ENCODE measurements at regions not wholly inside any gene's neighbourhood (a gene's known extent, or its start where the extent isn't known, plus 50 kb on each side); places are given as distances from the start of the nearest gene placed in this dataset.
A peak's percentile ranks its signal among the peaks of the same experiment; 100 is the strongest.

DNA sequence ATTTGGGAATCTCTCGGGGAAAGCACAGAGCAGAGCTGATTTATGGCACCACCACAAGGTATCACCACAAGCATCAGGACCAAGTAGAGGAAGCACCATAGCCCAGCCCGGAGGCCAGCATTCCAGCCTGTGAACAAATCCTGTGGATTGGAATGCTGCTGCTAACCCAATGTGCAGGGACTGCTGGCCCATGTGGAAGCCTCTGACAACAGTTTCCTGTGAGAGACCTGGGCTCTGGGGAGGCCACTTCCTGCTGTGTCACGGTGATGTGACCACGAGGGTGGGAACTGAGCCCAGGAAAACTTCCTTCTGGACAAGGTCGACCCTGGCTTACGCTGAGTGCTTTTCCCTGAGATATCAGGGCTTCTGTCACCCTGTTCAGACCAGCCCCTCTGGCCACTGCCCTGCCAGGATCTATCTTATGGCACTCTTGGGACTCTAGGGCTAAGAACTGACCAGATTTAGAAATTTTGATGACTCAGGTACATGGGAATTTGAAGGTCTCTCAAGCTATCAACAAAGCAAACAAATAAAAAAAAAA lies 88.3 kb upstream of the NGF start:
- Histone ChIP-seq H3K27me3 (ENCODE audit: control insufficient read depth, insufficient read depth, low read length) (no peaks in the 10 kb centered on the region), H3K9me3 (ENCODE audit: control insufficient read depth, insufficient read depth, low read length) (no peaks in the 10 kb centered on the region), H3K4me3 (ENCODE audit: low read depth, low read length) (no peak overlapping the region), H3K27ac (ENCODE audit: low read depth, low read length) (peak overlapping the region; percentile 76)
- TF ChIP-seq, protein P1, sequence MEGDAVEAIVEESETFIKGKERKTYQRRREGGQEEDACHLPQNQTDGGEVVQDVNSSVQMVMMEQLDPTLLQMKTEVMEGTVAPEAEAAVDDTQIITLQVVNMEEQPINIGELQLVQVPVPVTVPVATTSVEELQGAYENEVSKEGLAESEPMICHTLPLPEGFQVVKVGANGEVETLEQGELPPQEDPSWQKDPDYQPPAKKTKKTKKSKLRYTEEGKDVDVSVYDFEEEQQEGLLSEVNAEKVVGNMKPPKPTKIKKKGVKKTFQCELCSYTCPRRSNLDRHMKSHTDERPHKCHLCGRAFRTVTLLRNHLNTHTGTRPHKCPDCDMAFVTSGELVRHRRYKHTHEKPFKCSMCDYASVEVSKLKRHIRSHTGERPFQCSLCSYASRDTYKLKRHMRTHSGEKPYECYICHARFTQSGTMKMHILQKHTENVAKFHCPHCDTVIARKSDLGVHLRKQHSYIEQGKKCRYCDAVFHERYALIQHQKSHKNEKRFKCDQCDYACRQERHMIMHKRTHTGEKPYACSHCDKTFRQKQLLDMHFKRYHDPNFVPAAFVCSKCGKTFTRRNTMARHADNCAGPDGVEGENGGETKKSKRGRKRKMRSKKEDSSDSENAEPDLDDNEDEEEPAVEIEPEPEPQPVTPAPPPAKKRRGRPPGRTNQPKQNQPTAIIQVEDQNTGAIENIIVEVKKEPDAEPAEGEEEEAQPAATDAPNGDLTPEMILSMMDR (IDR thresholded peaks at IDR 0.05; ENCODE audit: low read depth, low read length): no peak
- no peak for DNase-seq (ENCODE audit: low read depth, low spot score)
- ChIA-PET CTCF (interaction anchor here (2.7 kb wide), 1 partner anchor 169 kb away, joined by 11 read pairs; no protein-coding TSS in a partner anchor), POLR2A (no interaction called here)

DNA sequence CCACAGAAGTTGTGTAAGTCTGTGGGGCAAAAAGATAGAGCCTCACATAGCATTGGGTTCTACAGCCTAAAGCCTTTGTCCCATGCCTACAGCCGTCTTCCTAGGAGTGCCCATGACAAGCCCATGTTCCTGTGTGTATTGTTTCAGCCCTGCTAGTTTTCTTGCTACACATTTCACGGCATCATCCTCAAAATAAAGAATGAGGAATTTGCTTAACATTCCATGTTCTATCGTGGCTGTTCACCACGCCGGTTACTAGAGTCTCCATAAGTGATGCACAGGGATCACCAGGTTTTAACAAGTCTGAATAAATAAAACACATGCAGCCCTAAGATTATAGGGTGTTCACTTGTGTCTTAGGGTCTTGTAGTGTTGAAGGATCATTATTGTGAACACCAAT lies 87.4 kb upstream of the NGF start:
- CTCF ChIA-PET: interaction anchor here (2.7 kb wide), 1 partner anchor 170 kb away, joined by 11 read pairs; no protein-coding TSS in a partner anchor

DNA sequence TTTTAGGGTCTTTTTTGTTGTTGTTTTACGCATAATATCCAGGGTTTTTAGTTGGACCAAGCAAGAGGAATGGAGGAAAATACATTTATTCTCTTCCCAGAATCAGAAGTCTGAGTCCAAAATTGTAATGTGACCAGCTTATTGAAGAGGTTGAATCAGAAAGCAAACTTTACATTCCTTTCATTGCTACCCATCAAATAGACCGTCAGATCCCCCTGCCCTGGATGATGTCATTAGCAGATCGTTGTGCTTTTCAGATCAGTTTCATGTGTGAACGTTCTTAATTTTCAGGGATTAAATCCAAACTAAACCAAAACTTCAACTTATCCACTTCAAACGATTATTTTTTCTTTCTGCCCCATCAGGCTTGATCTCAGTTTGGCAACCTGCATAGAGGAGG lies 85.7 kb upstream of the NGF start:
- no peak overlapping the region for H3K27ac ChIP-seq (ENCODE audit: low read depth, low read length)
- ChIA-PET CTCF (no interaction called here), POLR2A (no interaction called here)
- H3K27me3 ChIP-seq (ENCODE audit: control insufficient read depth, insufficient read depth, low read length): no peaks in the 10 kb centered on the region
- DNase-seq (ENCODE audit: low read depth, low spot score): no peak
- TF ChIP-seq, protein P1 (IDR thresholded peaks at IDR 0.05; ENCODE audit: low read depth, low read length): no peak
- no peak overlapping the region for H3K4me3 ChIP-seq (ENCODE audit: low read depth, low read length)
- H3K9me3 ChIP-seq (ENCODE audit: control insufficient read depth, insufficient read depth, low read length): no peaks in the 10 kb centered on the region

More for the DNA sequence above, 87.4 kb upstream of the NGF start:
- no peak overlapping the region for H3K27ac ChIP-seq (ENCODE audit: low read depth, low read length)
- no peak overlapping the region for H3K4me3 ChIP-seq (ENCODE audit: low read depth, low read length)
- DNase-seq (ENCODE audit: low read depth, low spot score): no peak
- H3K9me3 ChIP-seq (ENCODE audit: control insufficient read depth, insufficient read depth, low read length): no peaks in the 10 kb centered on the region
- TF ChIP-seq, protein P1 (IDR thresholded peaks at IDR 0.05; ENCODE audit: low read depth, low read length): no peak
- H3K27me3 ChIP-seq (ENCODE audit: control insufficient read depth, insufficient read depth, low read length): no peaks in the 10 kb centered on the region
- POLR2A ChIA-PET: no interaction called here

DNA sequence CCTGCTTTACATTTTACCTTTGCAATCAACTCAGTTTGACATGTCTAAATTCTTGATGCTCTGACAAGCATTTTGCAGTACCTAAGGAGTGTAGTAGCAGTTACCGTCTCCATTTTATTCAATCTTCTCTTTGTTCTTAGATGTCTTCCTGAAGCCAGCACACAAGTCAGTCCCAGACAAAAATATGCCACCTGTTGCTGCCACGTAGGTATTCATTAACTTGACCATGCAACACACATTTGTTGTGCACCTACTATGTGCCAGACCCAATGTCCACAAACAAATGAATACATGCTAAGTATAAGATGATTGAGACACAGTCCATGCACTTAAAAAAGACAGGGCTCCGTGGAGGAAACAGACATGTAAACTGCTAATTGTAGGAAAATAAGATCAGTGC lies 81.5 kb upstream of the NGF start:
- ChIA-PET POLR2A (no interaction called here), CTCF (no interaction called here)
- Histone ChIP-seq H3K4me3 (ENCODE audit: low read depth, low read length) (no peak overlapping the region), H3K27ac (ENCODE audit: low read depth, low read length) (no peak overlapping the region), H3K27me3 (ENCODE audit: control insufficient read depth, insufficient read depth, low read length) (no peaks in the 10 kb centered on the region), H3K9me3 (ENCODE audit: control insufficient read depth, insufficient read depth, low read length) (no peaks in the 10 kb centered on the region)
- TF ChIP-seq, protein P1 (IDR thresholded peaks at IDR 0.05; ENCODE audit: low read depth, low read length): no peak
- no peak for DNase-seq (ENCODE audit: low read depth, low spot score)

DNA sequence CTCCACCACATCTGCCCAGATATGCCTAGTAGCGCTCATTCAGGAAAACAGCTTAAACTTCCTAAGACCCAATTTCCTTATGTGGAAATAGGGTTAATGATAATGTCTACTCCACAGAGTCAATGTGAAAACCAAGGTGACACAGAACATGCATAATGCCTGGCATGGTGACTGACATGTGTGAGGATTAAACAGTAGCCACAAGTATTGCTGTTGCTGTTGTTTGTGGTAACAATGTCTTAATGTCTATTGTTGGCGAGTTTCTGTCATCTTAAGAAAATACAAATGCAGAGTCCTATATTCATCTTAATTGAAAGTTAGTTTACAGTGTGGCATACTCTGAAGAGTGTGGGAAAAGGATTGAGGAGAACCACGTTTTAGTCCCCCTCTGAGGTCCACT lies 75.6 kb upstream of the NGF start:
- no peak for DNase-seq (ENCODE audit: low read depth, low spot score)
- no peaks in the 10 kb centered on the region for H3K9me3 ChIP-seq (ENCODE audit: control insufficient read depth, insufficient read depth, low read length)
- no peak overlapping the region for H3K27ac ChIP-seq (ENCODE audit: low read depth, low read length)
- H3K4me3 ChIP-seq (ENCODE audit: low read depth, low read length): no peak overlapping the region
- ChIA-PET CTCF (interaction anchor here (0.6 kb wide), 1 partner anchor 182 kb away, joined by 3 read pairs; no protein-coding TSS in a partner anchor), POLR2A (no interaction called here)
- TF ChIP-seq, protein P1 (IDR thresholded peaks at IDR 0.05; ENCODE audit: low read depth, low read length): no peak
- H3K27me3 ChIP-seq (ENCODE audit: control insufficient read depth, insufficient read depth, low read length): no peaks in the 10 kb centered on the region

All from AG04450 (cell line).